ENCODE measurements at regions not wholly inside any gene's neighbourhood (a gene's known extent, or its start where the extent isn't known, plus 50 kb on each side); places are given as distances from the start of the nearest gene placed in this dataset.

DNA sequence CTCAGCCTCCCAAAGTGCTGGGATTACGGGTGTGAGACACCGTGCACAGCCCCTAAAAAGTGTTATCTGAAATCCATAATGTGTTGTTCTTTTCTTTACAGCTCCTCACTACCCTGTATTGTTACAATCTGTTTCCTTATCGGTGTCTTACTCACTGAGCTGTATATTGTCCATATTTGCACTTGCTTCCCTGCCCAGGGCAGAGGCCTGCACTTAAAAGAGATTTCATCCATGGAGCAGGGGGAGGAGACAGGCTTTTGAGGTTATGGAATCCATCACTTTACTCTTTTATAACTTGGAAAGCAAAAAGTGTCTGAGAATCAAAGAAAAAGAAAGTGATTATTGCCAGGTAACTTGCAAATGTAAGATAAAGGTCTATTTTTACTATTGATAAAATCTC lies 251.0 kb downstream of the DIO2 start:
- DNase-seq = no peak

DNA sequence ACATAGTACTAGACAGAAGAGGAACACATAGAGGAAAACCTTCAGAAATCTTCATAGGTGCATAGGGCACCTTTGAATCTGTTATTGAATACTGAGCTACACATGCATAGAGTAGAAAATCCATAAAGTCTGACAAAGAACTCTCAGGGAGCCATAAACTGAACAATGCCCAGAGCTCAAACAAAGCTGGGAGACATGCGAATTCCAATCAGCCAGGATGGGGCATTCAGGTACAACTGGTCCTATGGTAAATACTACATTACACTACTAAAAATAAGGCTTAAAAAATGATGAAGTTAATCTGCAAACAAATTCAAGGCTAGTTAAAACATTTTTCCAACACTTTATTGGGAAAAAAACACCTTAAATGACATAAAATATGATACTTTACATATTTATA lies 259.7 kb downstream of the DIO2 start:
- DNase-seq = no peak

DNA sequence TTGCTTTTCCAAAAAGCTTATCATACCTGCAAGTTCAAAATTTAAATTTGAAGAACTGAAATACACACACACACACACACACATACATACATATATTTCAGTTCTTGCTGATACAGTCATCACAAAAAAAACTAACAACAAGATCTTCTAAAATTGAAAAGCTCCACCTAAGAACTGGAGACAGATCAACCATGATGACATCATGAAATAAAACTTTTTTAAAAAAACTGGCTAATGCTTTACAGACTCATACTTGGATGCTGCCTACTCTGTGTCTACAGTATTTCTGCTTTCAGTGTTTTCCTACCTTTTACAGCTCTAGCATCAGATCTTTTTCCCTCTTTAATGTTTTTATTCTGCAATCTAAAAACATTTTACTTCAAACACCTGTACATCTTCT lies 261.4 kb downstream of the DIO2 start:
- DNase-seq = no peak

DNA sequence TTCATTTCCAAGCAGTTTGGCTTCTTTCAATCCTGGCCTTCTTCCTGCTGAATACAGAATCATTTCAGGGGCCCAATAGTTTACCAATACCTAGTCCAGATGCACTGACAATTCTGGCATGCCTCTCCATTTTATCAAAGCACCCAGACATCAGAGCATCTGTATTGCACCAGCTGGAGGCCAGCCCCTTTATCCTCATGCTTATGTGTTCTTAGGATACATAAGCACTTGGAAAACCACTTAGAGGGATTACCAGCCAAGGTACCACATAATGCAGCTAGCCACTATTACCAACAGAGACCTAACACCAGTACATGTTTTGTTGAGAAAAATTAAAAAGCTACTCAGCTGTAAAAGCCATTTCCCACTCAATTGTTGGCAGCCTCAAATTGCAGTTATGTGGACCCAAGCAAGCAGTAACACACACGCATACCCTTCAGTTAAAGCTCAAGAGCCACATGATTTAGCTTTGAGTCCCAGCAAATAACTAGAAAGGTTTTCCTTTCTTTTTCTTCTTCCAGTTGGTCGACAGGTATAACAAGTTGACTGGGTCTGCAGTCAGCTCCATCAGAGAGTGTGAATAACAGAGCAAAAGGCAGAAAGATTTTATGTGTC lies 263.8 kb downstream of the DIO2 start:
- no peak for DNase-seq

DNA sequence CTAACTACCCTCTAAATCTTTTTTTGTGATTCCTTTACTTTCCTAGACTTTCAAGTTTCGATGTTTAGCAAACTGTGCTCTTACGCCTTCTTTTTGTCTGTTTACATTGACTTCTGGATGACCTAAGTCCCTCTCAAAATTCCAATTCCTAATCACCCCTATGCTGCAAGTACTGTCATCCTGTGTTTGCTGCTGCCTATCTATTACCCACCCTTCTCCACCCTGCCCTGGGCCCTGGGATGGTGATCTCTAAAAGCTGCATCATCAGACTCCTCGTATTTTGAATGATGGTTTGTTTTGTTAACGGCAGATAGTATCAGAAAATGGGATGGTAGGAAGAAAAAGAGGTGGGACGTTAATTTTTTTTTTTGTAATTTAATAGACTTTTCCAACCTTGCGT lies 272.1 kb downstream of the DIO2 start:
- no peak for DNase-seq

DNA sequence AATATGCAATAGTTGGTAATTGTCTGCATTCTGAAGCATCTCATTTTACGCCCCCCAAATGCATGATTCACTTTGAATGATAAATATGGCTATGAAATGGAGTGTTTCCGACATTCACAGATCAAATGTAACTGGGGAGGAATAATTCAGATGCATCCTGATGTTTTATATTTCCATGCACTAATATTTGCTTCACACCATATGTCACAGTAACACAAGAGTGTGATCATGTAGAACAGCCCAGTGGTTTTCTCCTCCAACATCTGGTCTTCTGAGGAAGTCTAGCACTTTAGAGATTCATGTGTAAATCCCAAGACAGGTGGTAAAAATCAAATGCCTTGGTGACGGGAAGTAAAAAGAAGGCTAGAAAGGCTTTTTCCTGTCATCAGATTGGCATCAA lies 273.1 kb downstream of the DIO2 start:
- DNase-seq = no peak

DNA sequence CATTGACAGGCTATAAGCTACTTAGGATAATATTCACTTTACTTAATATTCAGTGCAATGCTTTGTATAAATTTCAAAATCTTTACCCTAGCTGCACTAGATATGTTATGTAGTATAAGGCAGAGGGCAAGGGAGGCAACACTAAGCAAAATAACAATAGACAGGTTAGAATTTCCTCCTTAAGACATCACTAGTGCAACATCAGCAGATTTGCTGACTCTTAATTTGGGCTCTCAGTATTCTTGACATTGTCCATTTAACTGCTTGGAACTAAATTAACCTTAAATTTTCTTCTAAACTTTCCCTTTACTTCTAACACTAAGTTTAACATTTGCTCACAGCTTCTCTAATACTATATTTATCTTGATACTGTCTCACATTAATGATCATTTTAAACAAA lies 273.9 kb downstream of the DIO2 start:
- no peak for DNase-seq

DNA sequence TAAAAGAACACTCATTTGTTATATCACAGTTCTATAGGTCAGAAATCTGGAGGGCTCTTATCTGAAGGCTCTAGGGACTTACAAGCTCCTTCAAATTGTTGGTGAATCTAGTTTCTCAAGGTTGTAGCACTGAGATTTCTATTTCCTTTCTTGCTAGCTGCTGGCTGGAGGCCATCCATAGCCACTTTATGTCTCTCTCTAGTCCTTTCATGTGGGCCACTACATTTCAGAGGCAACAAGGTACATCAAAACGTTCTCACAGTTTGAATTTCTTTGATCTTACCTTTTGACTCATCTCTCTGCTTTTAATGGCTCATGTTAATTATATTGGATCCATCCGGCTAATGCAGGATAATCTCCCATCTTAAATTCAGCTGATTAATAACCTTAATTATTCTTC lies 286.8 kb downstream of the DIO2 start:
- no peak for DNase-seq

DNA sequence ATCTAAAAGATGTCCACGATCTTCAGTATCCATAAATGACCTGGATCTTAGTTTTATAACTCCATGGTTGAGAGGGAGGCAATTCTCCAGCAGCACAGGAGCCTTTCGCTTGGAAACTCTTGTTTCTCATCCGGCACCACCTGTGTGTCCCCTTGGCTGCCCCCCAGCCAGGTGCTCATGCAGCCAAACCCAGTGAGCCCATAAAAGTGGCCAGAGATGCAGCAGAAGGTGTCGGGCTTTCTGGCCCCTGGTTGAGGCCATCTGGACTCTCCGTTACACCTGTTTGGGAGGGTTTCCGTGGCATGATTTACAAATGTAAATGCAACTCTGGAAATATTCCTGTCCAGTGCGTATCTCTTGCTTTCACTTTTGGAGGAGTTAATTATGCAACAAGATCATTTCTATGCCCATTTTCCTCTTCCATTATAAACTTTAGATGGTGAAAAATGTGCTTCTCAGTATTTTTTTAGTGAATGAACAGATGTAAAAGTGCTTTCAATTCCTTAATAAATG lies 291.1 kb downstream of the DIO2 start:
- no peak for DNase-seq

Data from DMS 273 treated with DMSO at 0.1 percent for 48 hours (cell line).